ENCODE measurements at regions not wholly inside any gene's neighbourhood (a gene's known extent, or its start where the extent isn't known, plus 50 kb on each side); places are given as distances from the start of the nearest gene placed in this dataset.

DNA sequence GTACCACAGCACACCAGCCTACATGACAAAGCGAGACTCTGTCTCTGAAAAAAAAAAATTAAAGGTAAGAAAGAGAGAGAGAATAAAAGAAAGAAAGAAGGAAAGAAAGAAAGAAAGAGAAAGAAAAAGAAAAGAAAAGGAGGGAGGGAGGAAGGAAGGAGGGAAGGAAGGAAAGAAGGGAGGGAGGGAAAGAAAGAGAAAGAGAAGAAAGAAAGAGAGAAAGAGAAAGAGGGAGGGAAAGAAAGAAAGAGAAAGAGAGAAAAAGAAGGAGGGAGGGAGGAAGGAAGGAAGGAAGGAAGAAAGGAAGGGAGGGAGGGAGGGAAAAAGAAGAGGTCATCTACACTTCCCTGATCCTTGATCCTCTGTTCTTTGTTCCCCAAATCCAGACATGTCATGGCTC lies 104.8 kb upstream of the GJB5 start:
- H3K4me3 ChIP-seq (ENCODE audit: low read depth, low read length, poor library complexity, severe bottlenecking): no peak overlapping the region
- H3K9ac ChIP-seq (ENCODE audit: low read length): no peak overlapping the region
- no peaks in the 10 kb centered on the region for H4K20me1 ChIP-seq (ENCODE audit: insufficient read depth, low read length)
- no peaks in the 10 kb centered on the region for H3K4me1 ChIP-seq (ENCODE audit: insufficient read depth, low read length, severe bottlenecking)
- TF ChIP-seq, protein P1, sequence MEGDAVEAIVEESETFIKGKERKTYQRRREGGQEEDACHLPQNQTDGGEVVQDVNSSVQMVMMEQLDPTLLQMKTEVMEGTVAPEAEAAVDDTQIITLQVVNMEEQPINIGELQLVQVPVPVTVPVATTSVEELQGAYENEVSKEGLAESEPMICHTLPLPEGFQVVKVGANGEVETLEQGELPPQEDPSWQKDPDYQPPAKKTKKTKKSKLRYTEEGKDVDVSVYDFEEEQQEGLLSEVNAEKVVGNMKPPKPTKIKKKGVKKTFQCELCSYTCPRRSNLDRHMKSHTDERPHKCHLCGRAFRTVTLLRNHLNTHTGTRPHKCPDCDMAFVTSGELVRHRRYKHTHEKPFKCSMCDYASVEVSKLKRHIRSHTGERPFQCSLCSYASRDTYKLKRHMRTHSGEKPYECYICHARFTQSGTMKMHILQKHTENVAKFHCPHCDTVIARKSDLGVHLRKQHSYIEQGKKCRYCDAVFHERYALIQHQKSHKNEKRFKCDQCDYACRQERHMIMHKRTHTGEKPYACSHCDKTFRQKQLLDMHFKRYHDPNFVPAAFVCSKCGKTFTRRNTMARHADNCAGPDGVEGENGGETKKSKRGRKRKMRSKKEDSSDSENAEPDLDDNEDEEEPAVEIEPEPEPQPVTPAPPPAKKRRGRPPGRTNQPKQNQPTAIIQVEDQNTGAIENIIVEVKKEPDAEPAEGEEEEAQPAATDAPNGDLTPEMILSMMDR (IDR thresholded peaks at IDR 0.05; ENCODE audit: low read length): no peak
- no peak for TF ChIP-seq EZH2 (IDR thresholded peaks at IDR 0.05; ENCODE audit: borderline replicate concordance, low read length)
- no peaks in the 10 kb centered on the region for H3K36me3 ChIP-seq (ENCODE audit: insufficient read depth, low read length)
- no peaks in the 10 kb centered on the region for H3K9me2 ChIP-seq (ENCODE audit: low read depth, low read length)
- H3K4me2 ChIP-seq (ENCODE audit: low read length): no peak overlapping the region
- no peaks in the 10 kb centered on the region for H3K79me2 ChIP-seq (ENCODE audit: insufficient read depth, low read length)
- H3F3A ChIP-seq (ENCODE audit: insufficient read depth, low read length): no peaks in the 10 kb centered on the region
- no peak overlapping the region for H3K27ac ChIP-seq (ENCODE audit: low read depth, low read length, poor library complexity, severe bottlenecking)
- H3K27me3 ChIP-seq (ENCODE audit: insufficient read depth, low read length): no peaks in the 10 kb centered on the region
- H2AFZ ChIP-seq (ENCODE audit: low read length): no peak overlapping the region
- no peaks in the 10 kb centered on the region for H3K9me3 ChIP-seq (ENCODE audit: low read length)

DNA sequence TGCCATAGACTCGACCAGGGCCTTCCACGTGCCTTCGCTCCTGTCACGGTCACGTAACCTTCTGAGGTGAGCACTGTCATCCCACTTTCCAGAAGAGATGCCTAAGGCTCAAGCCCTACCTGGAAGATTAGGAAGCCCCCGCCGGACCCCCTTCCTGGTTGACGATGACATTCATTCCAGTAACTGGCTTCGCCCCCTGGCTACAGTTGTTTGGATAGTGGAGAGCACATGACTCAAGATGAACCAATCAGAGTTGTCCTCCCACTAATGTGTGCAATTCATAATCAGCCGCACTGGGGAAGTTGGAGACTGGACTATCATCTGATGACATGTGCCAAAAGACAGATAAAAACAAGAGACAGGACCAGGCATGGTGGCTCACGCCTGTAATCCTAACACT lies 104.0 kb upstream of the GJB5 start:
- H4K20me1 ChIP-seq (ENCODE audit: insufficient read depth, low read length): no peaks in the 10 kb centered on the region
- TF ChIP-seq, protein P1 (IDR thresholded peaks at IDR 0.05; ENCODE audit: low read length): no peak
- no peak for TF ChIP-seq EZH2 (IDR thresholded peaks at IDR 0.05; ENCODE audit: borderline replicate concordance, low read length)
- no peaks in the 10 kb centered on the region for H3K79me2 ChIP-seq (ENCODE audit: insufficient read depth, low read length)
- H3K4me3 ChIP-seq (ENCODE audit: low read depth, low read length, poor library complexity, severe bottlenecking): no peak overlapping the region
- no peak overlapping the region for H3K9ac ChIP-seq (ENCODE audit: low read length)
- H3K27me3 ChIP-seq (ENCODE audit: insufficient read depth, low read length): no peaks in the 10 kb centered on the region
- no peaks in the 10 kb centered on the region for H3K9me3 ChIP-seq (ENCODE audit: low read length)
- no peak overlapping the region for H3K4me2 ChIP-seq (ENCODE audit: low read length)
- H3K9me2 ChIP-seq (ENCODE audit: low read depth, low read length): no peaks in the 10 kb centered on the region
- H2AFZ ChIP-seq (ENCODE audit: low read length): no peak overlapping the region
- H3K27ac ChIP-seq (ENCODE audit: low read depth, low read length, poor library complexity, severe bottlenecking): no peak overlapping the region
- no peaks in the 10 kb centered on the region for H3K36me3 ChIP-seq (ENCODE audit: insufficient read depth, low read length)
- no peaks in the 10 kb centered on the region for H3F3A ChIP-seq (ENCODE audit: insufficient read depth, low read length)
- no peaks in the 10 kb centered on the region for H3K4me1 ChIP-seq (ENCODE audit: insufficient read depth, low read length, severe bottlenecking)

DNA sequence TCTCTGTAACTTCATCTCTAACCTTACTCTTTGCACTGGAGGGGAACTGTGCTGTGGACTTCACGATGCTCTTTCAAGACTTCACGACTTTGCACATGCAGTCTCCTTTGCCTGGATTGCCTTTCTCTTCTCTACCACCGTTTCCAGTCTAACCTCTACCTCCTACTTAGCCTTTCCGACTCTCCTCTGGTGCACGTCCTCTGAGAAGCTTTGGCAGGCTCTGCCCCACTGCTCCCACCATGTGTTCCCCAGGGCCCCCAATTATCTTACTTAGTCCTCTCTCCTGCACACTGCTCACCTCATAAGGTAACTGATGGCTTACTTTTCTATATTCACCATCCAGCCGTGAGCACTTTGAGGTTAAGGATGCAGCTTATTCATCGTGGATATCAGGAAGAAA lies 101.7 kb upstream of the GJB5 start:
- Histone ChIP-seq H3K4me3 (ENCODE audit: low read depth, low read length, poor library complexity, severe bottlenecking) (no peak overlapping the region), H3F3A (ENCODE audit: insufficient read depth, low read length) (no peaks in the 10 kb centered on the region), H4K20me1 (ENCODE audit: insufficient read depth, low read length) (no peaks in the 10 kb centered on the region), H3K9me3 (ENCODE audit: low read length) (no peaks in the 10 kb centered on the region), H2AFZ (ENCODE audit: low read length) (no peak overlapping the region), H3K27me3 (ENCODE audit: insufficient read depth, low read length) (no peaks in the 10 kb centered on the region), H3K27ac (ENCODE audit: low read depth, low read length, poor library complexity, severe bottlenecking) (no peak overlapping the region), H3K4me1 (ENCODE audit: insufficient read depth, low read length, severe bottlenecking) (no peaks in the 10 kb centered on the region), H3K9ac (ENCODE audit: low read length) (no peak overlapping the region), H3K9me2 (ENCODE audit: low read depth, low read length) (no peaks in the 10 kb centered on the region), H3K36me3 (ENCODE audit: insufficient read depth, low read length) (no peaks in the 10 kb centered on the region), H3K4me2 (ENCODE audit: low read length) (no peak overlapping the region), H3K79me2 (ENCODE audit: insufficient read depth, low read length) (no peaks in the 10 kb centered on the region)
- TF ChIP-seq EZH2 (IDR thresholded peaks at IDR 0.05; ENCODE audit: borderline replicate concordance, low read length): no peak
- TF ChIP-seq, protein P1 (IDR thresholded peaks at IDR 0.05; ENCODE audit: low read length): no peak
